Lung (tissue), 11 donors: ENCODE measurements at regions not wholly inside any gene's neighbourhood (a gene's known extent, or its start where the extent isn't known, plus 50 kb on each side); places are given as distances from the start of the nearest gene placed in this dataset.

Source experiments
- ATAC-seq: fragments of 200-7000 bp; cut with Tn5 transposase; one replicate; pipeline ENCODE4 v1.9.1; 2020; ENCODE audit warnings: moderate number of reproducible peaks; ENCODE audit not compliant: insufficient read depth, low FRiP score
- DNase-seq, 3 donors: peaks; one replicate each; pipeline ENCODE4 v3.0.0-alpha.2; 2013 to 2017
- H3K27ac ChIP-seq, 2 donors: one replicate each; pipeline ENCODE4 v1.5.1; 2013; ENCODE audit warnings: mild to moderate bottlenecking in 2 of 2, moderate library complexity in 2 of 2, control low read depth in 1 of 2, inconsistent platforms in 1 of 2, low read depth in 1 of 2, low read length in 1 of 2
- H3K27me3 ChIP-seq, 3 donors: one replicate each; pipeline ENCODE4 v1.5.1; 2013; ENCODE audit warnings: low read length in 2 of 3; ENCODE audit not compliant: control insufficient read depth in 3 of 3, insufficient read depth in 3 of 3
- H3K36me3 ChIP-seq, 4 donors: one replicate each; pipeline ENCODE4 v1.5.1; 2013; ENCODE audit warnings: low read length in 4 of 4, mild to moderate bottlenecking in 1 of 4, moderate library complexity in 1 of 4; ENCODE audit not compliant: control insufficient read depth in 4 of 4, insufficient read depth in 4 of 4
- H3K4me1 ChIP-seq, 5 donors: one replicate each; pipeline ENCODE4 v1.5.1; 2013; ENCODE audit warnings: low read length in 5 of 5, mild to moderate bottlenecking in 2 of 5, moderate library complexity in 1 of 5; ENCODE audit not compliant: control insufficient read depth in 5 of 5, insufficient read depth in 5 of 5
- H3K4me3 ChIP-seq: one replicate; pipeline ENCODE4 v1.5.1; 2013; ENCODE audit warnings: mild to moderate bottlenecking, control low read depth, moderate library complexity
- H3K9ac ChIP-seq, 2 donors: one replicate each; pipeline ENCODE4 v1.5.1; 2013; ENCODE audit warnings: low read length in 2 of 2, control low read depth in 1 of 2; ENCODE audit not compliant: insufficient read depth in 1 of 2
- H3K9me3 ChIP-seq, 4 donors: one replicate each; pipeline ENCODE4 v1.5.1; 2013; ENCODE audit warnings: low read length in 3 of 4, mild to moderate bottlenecking in 1 of 4, moderate library complexity in 1 of 4; ENCODE audit not compliant: control insufficient read depth in 4 of 4, insufficient read depth in 3 of 4
- WGBS, 2 donors: extraction: QIAGEN DNeasy Blood & Tissue Kit; methylation state at CpG; one replicate each; pipeline ENCODE4 v1.1.7; 2013; 5-methylcytosine and 5-hydroxymethylcytosine counted together
- TF ChIP-seq, protein P1 (sequence below): IDR thresholded peaks from 2 replicates; pipeline ENCODE4 v1.5.1; 2012; ENCODE audit warnings: mild to moderate bottlenecking; ENCODE audit errors: control extremely low read depth, extremely low read depth
- donor health status: control.
- donor health status: control.
- donor health status: Bipolar disorder and iron deficiency.
- donor health status: healthy.
- donor health status: DM: yes; HTN: yes; CAD: no.

GRCh38 chr12:60252359-60253096 is 656.7 kb downstream of the SLC16A7 start:
- DNase-seq (no peak), ATAC-seq (no peak)
- WGBS, 2 donors: 86 to 88% methylated on average over 7 of the region's 7 CpGs
- Histone ChIP-seq H3K27ac (no peak overlapping the region), H3K9ac (no peak overlapping the region), H3K9me3 (no peaks in the 10 kb centered on the region), H3K4me3 (no peak overlapping the region), H3K36me3 (no peaks in the 10 kb centered on the region), H3K4me1 (no peaks in the 10 kb centered on the region), H3K27me3 (no peaks in the 10 kb centered on the region)
- TF ChIP-seq, protein P1, sequence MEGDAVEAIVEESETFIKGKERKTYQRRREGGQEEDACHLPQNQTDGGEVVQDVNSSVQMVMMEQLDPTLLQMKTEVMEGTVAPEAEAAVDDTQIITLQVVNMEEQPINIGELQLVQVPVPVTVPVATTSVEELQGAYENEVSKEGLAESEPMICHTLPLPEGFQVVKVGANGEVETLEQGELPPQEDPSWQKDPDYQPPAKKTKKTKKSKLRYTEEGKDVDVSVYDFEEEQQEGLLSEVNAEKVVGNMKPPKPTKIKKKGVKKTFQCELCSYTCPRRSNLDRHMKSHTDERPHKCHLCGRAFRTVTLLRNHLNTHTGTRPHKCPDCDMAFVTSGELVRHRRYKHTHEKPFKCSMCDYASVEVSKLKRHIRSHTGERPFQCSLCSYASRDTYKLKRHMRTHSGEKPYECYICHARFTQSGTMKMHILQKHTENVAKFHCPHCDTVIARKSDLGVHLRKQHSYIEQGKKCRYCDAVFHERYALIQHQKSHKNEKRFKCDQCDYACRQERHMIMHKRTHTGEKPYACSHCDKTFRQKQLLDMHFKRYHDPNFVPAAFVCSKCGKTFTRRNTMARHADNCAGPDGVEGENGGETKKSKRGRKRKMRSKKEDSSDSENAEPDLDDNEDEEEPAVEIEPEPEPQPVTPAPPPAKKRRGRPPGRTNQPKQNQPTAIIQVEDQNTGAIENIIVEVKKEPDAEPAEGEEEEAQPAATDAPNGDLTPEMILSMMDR: no peak

DNA sequence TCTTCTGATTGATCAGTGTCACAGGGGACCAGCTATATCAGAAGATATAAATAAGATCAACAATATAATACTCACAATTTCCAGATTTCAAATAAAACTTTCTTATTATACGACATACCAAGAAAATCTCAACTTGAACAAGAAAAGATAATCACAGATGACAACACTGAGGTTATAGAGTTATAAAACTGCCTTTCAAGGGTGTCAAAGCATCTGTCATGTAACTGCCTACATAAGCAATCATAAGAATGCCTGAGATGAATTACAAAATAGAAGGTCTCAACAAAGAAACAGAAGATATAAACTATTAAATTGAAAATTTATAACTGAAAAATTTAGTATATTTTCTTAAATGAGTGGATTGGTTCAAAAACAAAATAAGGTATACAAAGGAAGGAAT is 659.2 kb downstream of the SLC16A7 start:
- no peak overlapping the region for H3K4me3 ChIP-seq
- TF ChIP-seq, protein P1: no peak
- no peaks in the 10 kb centered on the region for H3K36me3 ChIP-seq
- no peaks in the 10 kb centered on the region for H3K9me3 ChIP-seq
- DNase-seq (no peak), ATAC-seq (no peak)
- WGBS, 2 donors: 92 to 97% methylated on average over 1 of the region's 1 CpG
- H3K4me1 ChIP-seq: no peaks in the 10 kb centered on the region
- H3K9ac ChIP-seq: no peak overlapping the region
- H3K27me3 ChIP-seq: no peaks in the 10 kb centered on the region
- no peak overlapping the region for H3K27ac ChIP-seq

GRCh38 chr12:60257063-60257462 is 661.2 kb downstream of the SLC16A7 start:
- Histone ChIP-seq H3K27me3 (no peaks in the 10 kb centered on the region), H3K27ac (no peak overlapping the region), H3K36me3 (no peaks in the 10 kb centered on the region), H3K9ac (no peak overlapping the region), H3K9me3 (no peaks in the 10 kb centered on the region), H3K4me1 (no peaks in the 10 kb centered on the region), H3K4me3 (no peak overlapping the region)
- DNase-seq (peak in 2 of 3 donors; percentile 22 to 32), ATAC-seq (no peak)
- WGBS, 2 donors: 53 to 68% methylated on average over 1 of the region's 1 CpG
- TF ChIP-seq, protein P1: no peak

DNA sequence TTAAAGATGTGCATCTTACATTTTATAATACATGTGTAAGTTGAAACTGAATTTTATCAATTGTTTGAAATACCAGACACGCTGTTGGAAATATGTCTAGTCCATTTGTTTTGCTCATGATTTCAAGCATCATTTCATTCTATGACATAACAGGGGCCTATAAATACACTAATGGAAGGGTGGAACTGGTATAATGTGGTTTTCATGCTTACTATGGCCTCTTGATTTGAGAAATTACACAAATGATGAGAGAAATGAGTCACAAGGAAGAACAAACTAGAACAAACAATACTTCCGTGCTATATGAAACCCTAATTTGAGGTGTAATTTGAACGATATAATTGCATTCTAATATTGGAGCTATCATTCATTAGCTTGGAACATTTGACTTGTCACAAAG is 663.4 kb downstream of the SLC16A7 start:
- 86 to 88% methylated on average over 3 of the region's 3 CpGs for WGBS, 2 donors
- no peaks in the 10 kb centered on the region for H3K36me3 ChIP-seq
- H3K27me3 ChIP-seq: no peaks in the 10 kb centered on the region
- H3K9ac ChIP-seq: no peak overlapping the region
- ATAC-seq (no peak), DNase-seq (no peak)
- H3K4me1 ChIP-seq: no peaks in the 10 kb centered on the region
- no peaks in the 10 kb centered on the region for H3K9me3 ChIP-seq
- H3K27ac ChIP-seq: no peak overlapping the region
- H3K4me3 ChIP-seq: no peak overlapping the region
- TF ChIP-seq, protein P1: no peak
